ENCODE measurements at regions not wholly inside any gene's neighbourhood (a gene's known extent, or its start where the extent isn't known, plus 50 kb on each side); places are given as distances from the start of the nearest gene placed in this dataset.

DNA sequence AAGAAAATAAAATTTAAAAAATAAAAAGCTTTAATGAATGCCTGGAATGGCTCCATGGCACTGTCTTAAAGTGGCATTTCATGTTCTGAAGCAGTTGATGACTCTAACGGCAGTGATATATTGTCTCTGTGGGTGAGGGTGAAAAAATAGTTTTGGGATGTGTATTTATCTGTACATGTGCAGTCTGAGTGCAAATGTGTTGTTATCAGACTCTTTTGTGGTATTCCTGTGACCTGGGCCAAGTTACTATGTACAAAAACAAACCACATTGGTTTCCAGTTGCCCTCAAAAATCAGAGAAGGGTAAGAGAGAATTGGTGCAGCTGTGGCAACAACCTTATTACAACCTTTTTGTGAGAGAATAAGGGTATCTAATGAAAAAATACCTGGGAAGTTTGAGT lies 81.7 kb upstream of the CCDC91 start:
- Histone ChIP-seq H3K4me3 (ENCODE audit: low read length) (no peak overlapping the region), H3K27ac (ENCODE audit: low read length) (no peak overlapping the region), H3F3A (ENCODE audit: insufficient read depth, low read length, poor library complexity, severe bottlenecking) (no peaks in the 10 kb centered on the region), H3K36me3 (ENCODE audit: insufficient read depth, low read length) (no peaks in the 10 kb centered on the region), H2AFZ (ENCODE audit: low read depth, low read length) (no peak overlapping the region), H3K4me2 (ENCODE audit: low read length) (no peak overlapping the region), H4K20me1 (ENCODE audit: insufficient read depth) (no peaks in the 10 kb centered on the region), H3K27me3 (ENCODE audit: insufficient read depth, low read depth, low read length) (no peaks in the 10 kb centered on the region), H3K9me3 (ENCODE audit: low read length) (no peaks in the 10 kb centered on the region), H3K9ac (ENCODE audit: low read length) (no peak overlapping the region), H3K9me2 (ENCODE audit: insufficient read depth, low read length) (no peaks in the 10 kb centered on the region), H3K79me2 (replicated peaks; ENCODE audit: insufficient read depth, low read length) (no peaks in the 10 kb centered on the region)
- TF ChIP-seq POLR2AphosphoS5 (IDR thresholded peaks at IDR 0.05) (no peak), MXI1 (conservative IDR thresholded peaks at IDR 0.05; ENCODE audit: poor library complexity, severe bottlenecking) (no peak), EZH2 (IDR thresholded peaks at IDR 0.05; ENCODE audit: borderline replicate concordance, insufficient read depth, low read length, poor library complexity, severe bottlenecking) (no peak), SMC3 (conservative IDR thresholded peaks at IDR 0.05; ENCODE audit: poor library complexity) (no peak), EP300 (conservative IDR thresholded peaks at IDR 0.05; ENCODE audit: poor library complexity, severe bottlenecking) (no peak)

DNA sequence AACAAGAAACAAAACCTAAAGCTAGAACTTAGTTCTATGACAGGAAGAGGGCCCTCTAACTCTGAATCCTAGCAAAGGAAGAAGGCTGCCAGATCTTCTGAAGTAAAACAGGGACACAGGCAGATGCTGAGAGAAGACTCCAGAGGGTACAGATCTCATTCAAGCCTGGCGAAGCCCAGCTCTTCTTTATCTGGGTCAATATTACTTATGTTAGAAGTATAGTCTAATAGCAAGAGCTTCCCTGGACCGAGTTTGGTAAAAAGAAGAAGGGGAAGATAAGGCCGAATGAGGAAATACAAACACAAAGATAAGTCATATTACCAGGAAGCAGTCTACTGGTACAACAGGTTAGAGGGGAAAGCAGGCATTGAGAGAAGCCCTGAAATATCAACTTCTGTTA lies 79.9 kb upstream of the CCDC91 start:
- Histone ChIP-seq H3K27ac (ENCODE audit: low read length) (no peak overlapping the region), H3K9me3 (ENCODE audit: low read length) (no peaks in the 10 kb centered on the region), H3F3A (ENCODE audit: insufficient read depth, low read length, poor library complexity, severe bottlenecking) (no peaks in the 10 kb centered on the region), H3K27me3 (ENCODE audit: insufficient read depth, low read depth, low read length) (no peaks in the 10 kb centered on the region), H3K4me3 (ENCODE audit: low read length) (no peak overlapping the region), H3K4me2 (ENCODE audit: low read length) (no peak overlapping the region), H3K9me2 (ENCODE audit: insufficient read depth, low read length) (no peaks in the 10 kb centered on the region), H4K20me1 (ENCODE audit: insufficient read depth) (no peaks in the 10 kb centered on the region), H2AFZ (ENCODE audit: low read depth, low read length) (no peak overlapping the region), H3K9ac (ENCODE audit: low read length) (no peak overlapping the region), H3K79me2 (replicated peaks; ENCODE audit: insufficient read depth, low read length) (no peaks in the 10 kb centered on the region), H3K36me3 (ENCODE audit: insufficient read depth, low read length) (no peaks in the 10 kb centered on the region)
- TF ChIP-seq TAF1 (IDR thresholded peaks at IDR 0.05; ENCODE audit: low read depth) (no peak), POLR2AphosphoS5 (IDR thresholded peaks at IDR 0.05) (no peak), EZH2 (IDR thresholded peaks at IDR 0.05; ENCODE audit: borderline replicate concordance, insufficient read depth, low read length, poor library complexity, severe bottlenecking) (no peak), SMC3 (conservative IDR thresholded peaks at IDR 0.05; ENCODE audit: poor library complexity) (no peak), RAD21 (conservative IDR thresholded peaks at IDR 0.05) (no peak)
- TF ChIP-seq, protein P1, sequence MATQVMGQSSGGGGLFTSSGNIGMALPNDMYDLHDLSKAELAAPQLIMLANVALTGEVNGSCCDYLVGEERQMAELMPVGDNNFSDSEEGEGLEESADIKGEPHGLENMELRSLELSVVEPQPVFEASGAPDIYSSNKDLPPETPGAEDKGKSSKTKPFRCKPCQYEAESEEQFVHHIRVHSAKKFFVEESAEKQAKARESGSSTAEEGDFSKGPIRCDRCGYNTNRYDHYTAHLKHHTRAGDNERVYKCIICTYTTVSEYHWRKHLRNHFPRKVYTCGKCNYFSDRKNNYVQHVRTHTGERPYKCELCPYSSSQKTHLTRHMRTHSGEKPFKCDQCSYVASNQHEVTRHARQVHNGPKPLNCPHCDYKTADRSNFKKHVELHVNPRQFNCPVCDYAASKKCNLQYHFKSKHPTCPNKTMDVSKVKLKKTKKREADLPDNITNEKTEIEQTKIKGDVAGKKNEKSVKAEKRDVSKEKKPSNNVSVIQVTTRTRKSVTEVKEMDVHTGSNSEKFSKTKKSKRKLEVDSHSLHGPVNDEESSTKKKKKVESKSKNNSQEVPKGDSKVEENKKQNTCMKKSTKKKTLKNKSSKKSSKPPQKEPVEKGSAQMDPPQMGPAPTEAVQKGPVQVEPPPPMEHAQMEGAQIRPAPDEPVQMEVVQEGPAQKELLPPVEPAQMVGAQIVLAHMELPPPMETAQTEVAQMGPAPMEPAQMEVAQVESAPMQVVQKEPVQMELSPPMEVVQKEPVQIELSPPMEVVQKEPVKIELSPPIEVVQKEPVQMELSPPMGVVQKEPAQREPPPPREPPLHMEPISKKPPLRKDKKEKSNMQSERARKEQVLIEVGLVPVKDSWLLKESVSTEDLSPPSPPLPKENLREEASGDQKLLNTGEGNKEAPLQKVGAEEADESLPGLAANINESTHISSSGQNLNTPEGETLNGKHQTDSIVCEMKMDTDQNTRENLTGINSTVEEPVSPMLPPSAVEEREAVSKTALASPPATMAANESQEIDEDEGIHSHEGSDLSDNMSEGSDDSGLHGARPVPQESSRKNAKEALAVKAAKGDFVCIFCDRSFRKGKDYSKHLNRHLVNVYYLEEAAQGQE (IDR thresholded peaks at IDR 0.05; ENCODE audit: borderline replicate concordance): no peak

DNA sequence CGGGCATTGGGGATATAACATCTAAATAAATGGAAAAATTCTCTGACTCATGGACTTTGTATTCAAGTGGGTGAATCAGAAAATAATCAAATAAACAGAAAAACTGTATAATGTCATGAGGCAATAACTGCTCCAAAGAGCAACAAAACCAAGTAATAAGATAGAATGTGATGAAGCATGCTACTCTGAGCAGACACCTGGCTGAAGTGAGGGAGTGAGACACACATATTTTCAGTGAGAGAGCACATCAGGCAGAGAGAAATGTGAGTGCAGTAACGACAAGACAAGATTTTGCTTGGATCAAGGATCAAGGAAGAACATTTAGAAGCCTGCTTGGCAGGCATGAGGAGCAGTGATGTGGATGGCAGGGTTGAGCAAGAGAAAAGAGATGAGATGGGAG lies 75.8 kb upstream of the CCDC91 start:
- Histone ChIP-seq H3K27me3 (ENCODE audit: insufficient read depth, low read depth, low read length) (no peaks in the 10 kb centered on the region), H3K4me2 (ENCODE audit: low read length) (no peak overlapping the region), H3K79me2 (replicated peaks; ENCODE audit: insufficient read depth, low read length) (no peaks in the 10 kb centered on the region), H3K4me3 (ENCODE audit: low read length) (no peak overlapping the region), H3F3A (ENCODE audit: insufficient read depth, low read length, poor library complexity, severe bottlenecking) (no peaks in the 10 kb centered on the region), H2AFZ (ENCODE audit: low read depth, low read length) (no peak overlapping the region), H4K20me1 (ENCODE audit: insufficient read depth) (no peaks in the 10 kb centered on the region), H3K9ac (ENCODE audit: low read length) (no peak overlapping the region), H3K9me2 (ENCODE audit: insufficient read depth, low read length) (no peaks in the 10 kb centered on the region), H3K36me3 (ENCODE audit: insufficient read depth, low read length) (no peaks in the 10 kb centered on the region), H3K27ac (ENCODE audit: low read length) (no peak overlapping the region), H3K9me3 (ENCODE audit: low read length) (no peaks in the 10 kb centered on the region)
- no peak for TF ChIP-seq EP300 (conservative IDR thresholded peaks at IDR 0.05; ENCODE audit: poor library complexity, severe bottlenecking)
- TF ChIP-seq EZH2 (IDR thresholded peaks at IDR 0.05; ENCODE audit: borderline replicate concordance, insufficient read depth, low read length, poor library complexity, severe bottlenecking): no peak
- no peak for TF ChIP-seq SMC3 (conservative IDR thresholded peaks at IDR 0.05; ENCODE audit: poor library complexity)
- TF ChIP-seq, protein P2, sequence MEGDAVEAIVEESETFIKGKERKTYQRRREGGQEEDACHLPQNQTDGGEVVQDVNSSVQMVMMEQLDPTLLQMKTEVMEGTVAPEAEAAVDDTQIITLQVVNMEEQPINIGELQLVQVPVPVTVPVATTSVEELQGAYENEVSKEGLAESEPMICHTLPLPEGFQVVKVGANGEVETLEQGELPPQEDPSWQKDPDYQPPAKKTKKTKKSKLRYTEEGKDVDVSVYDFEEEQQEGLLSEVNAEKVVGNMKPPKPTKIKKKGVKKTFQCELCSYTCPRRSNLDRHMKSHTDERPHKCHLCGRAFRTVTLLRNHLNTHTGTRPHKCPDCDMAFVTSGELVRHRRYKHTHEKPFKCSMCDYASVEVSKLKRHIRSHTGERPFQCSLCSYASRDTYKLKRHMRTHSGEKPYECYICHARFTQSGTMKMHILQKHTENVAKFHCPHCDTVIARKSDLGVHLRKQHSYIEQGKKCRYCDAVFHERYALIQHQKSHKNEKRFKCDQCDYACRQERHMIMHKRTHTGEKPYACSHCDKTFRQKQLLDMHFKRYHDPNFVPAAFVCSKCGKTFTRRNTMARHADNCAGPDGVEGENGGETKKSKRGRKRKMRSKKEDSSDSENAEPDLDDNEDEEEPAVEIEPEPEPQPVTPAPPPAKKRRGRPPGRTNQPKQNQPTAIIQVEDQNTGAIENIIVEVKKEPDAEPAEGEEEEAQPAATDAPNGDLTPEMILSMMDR (IDR thresholded peaks at IDR 0.05; ENCODE audit: poor library complexity, severe bottlenecking): no peak
- no peak for TF ChIP-seq RAD21 (conservative IDR thresholded peaks at IDR 0.05)
- no peak for TF ChIP-seq MXI1 (conservative IDR thresholded peaks at IDR 0.05; ENCODE audit: poor library complexity, severe bottlenecking)
- no peak for TF ChIP-seq TAF1 (IDR thresholded peaks at IDR 0.05; ENCODE audit: low read depth)
- TF ChIP-seq, protein P1 (IDR thresholded peaks at IDR 0.05; ENCODE audit: borderline replicate concordance): no peak
- no peak for TF ChIP-seq POLR2AphosphoS5 (IDR thresholded peaks at IDR 0.05)

Data from neural cell (in vitro differentiated cells).